LoVo (cell line): ENCODE measurements at regions not wholly inside any gene's neighbourhood (a gene's known extent, or its start where the extent isn't known, plus 50 kb on each side); places are given as distances from the start of the nearest gene placed in this dataset.
"Not testable (repeated sequence)": the region's sequence is repeated elsewhere in the genome, so short reads cannot be mapped to it uniquely, and the experiment has no call there.

Experiments used
- DNase-seq: peaks from one replicate; pipeline ENCODE4 v3.0.0-alpha.2; 2016; ENCODE audit warnings: low spot score

DNA sequence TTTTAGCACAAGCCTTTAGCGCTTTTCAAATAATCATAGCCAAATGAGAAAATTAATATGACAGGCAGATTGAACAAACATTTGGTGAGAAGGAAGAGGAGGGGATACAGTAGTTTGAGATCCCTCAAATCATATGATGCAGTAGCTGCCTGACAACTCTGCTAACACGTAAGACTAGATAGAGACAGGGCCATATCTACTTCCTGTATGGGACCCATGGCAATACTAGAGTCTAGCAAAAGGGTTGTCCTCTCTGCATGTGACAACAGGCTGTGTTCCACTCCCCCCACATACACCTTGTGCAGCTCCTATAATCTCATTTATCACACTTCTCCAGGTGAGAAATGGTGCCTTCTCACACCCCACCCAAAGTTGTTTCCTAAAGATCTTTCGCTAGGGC lies 106.3 kb upstream of the NBPF26 start:
- DNase-seq = not testable (repeated sequence)

- not testable (repeated sequence) for DNase-seq
These were observed 103.7 kb upstream of the NBPF26 start for GRCh38 chr1:120619867-120620692.

DNA sequence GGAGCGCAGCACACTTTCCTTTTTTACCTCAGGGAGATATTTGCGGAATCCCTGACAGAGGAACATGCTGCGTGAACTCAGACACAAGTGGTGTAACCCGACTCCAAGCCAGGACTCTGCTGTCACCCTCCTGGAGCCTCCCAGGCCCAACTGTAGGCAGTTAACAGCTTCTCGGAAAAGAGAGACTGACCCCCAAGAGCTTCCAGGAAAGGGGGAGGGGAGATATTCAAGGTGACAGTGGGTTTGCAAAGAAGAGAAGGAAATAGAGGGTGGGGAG lies 103.1 kb upstream of the NBPF26 start:
- DNase-seq = not testable (repeated sequence)

DNA sequence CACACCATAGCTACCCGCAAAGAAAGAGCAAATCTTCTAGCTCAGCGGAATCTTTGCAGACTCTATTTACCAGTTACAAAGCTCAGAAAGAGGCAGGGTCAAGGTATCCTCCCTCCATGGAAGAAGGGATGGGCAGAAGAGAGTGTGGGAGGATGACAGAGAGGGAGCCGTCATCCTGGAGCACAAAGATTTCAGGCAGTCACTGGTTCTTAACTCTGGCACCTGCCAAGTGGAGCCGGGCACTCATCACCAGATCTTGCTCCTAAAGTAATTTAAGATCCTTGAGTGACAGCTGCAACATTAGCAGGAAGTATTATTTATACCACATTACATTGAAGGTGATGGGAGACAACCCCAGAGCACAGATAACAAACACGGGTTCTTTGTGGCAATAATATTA lies 102.5 kb upstream of the NBPF26 start:
- not testable (repeated sequence) for DNase-seq

- not testable (repeated sequence) for DNase-seq
These were observed 100.2 kb upstream of the NBPF26 start for GRCh38 chr1:120623539-120623938.

- not testable (repeated sequence) for DNase-seq
These were observed 99.1 kb upstream of the NBPF26 start for GRCh38 chr1:120624565-120625064.

DNA sequence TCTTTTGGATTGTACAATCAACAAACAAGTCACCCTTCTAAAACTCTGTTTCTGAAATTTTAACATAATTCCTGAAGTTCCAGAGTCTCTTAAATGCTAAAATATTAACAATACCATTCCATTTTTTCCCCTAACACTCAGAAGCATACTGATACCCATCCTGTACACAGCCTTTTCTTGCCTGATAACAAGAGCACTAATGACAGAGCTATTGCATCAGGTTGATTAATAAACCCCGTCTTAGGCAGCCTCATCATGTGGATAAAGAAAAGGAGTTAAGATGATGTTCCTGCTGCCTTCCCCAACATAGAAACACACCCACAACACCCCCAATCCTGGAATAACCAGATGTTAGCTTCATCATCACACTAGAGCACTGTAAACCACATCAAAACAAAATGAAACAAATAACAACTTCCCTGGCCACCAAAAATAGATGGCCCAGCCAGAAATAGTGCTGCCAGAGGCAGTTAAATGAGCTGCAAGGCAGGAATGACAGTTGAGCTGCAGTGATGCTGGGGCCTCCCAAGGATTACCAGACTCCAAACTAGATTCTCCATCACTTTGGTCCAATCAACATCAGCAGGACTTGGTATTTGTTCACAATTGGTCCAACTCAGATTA lies 93.8 kb upstream of the NBPF26 start:
- DNase-seq = not testable (repeated sequence)

DNA sequence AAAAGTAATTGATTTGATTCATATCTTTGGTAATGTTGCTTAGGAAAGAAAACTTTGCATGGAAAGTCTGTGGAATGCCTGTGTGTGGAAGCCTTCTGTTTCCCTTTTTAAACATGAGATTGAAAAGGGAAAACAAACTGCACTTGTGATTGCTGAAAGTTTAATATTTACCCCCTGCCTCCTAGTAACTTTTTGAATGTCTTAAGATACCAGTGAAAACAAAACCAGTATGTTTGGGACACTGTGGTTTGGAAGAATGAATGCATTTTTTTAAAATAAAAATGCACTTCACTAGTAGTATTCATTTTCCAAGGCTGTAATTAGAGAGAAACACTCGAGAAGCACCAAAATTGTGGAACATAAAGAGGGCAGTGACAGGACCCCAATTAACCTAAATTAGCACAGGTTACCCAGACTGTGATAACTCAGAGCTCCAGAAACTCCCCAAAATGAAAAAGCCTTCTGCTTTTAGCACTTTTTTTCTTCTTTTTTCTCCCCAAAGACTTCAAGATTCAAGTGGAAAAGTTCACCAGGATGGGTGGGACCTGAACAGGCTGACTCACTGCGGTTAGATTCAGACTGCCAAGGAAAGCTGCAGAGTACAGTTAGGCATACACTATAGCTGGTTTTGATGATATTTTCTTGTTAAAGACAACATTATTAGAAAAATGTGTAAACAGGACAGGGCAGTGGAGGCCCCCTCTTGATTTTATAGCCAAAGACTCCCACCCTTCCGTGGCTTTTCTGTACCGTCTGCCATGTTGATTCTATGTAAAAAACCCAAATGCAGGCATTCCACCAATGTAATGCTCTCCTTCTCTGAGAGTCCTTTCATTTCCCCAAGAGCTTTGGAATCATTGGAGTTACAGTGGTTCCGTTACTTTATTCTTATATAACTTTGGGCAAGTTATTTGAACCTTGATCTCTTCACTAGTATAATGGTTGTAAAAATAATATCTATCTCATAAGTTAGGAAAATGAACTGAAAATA lies 88.6 kb upstream of the NBPF26 start:
- DNase-seq = not testable (repeated sequence)

- not testable (repeated sequence) for DNase-seq
These were observed 83.3 kb upstream of the NBPF26 start for GRCh38 chr1:120640261-120641013.

GRCh38 chr1:120641014-120641302 lies 82.8 kb upstream of the NBPF26 start:
- DNase-seq = not testable (repeated sequence)

DNA sequence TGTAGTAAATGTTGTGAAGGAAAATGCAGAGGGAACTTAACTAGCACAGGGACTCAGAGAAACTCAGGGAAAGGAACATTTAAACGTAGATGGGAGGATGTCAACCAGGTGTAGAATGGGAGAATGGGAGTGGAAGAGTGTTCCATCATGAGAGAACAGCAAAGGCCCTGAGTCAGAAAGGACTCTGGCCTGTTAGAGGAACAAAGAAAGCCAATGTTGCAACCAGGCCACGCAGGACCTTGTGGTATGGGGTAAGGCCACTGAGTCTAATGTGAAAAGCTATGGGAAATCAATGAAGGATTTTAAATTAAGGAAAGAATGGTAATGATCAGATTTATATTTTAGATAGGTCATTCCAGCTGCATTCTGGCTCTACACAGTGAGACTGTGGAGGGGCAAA lies 76.6 kb upstream of the NBPF26 start:
- DNase-seq = not testable (repeated sequence)

DNA sequence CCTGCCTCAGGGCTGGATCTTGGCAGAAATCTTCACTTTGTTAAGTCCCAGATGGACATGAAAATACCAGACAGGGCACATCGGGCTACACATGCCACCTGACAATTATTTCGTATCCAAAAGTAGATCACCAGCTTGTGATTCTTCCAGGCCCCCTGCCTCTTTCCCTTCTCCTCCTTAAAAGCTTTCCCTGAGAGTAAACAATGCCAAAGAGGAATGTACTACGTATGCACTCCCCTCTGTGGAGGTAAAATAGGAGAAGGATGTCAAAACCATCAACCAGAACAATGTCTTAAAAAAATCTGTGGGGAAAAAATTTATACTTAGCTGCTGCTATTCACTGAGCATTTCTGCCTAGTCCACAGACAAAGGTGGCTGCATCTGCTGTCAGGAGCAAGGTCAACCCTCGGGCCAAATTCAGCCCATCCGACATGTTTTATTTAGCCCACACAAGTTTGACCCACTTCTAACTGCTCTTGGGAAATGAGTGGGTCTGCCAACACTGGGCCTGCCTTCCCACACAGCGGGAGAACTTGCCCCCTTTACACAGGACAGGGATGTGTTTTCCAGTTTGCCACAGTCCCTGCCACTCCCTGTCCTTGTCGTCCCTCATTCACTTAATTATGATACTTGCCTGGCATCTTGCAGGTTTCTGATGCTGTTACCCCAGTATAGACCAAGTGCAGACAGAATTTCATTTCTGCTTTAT lies 74.7 kb upstream of the NBPF26 start:
- DNase-seq = not testable (repeated sequence)

- DNase-seq = not testable (repeated sequence)
These were observed 74.0 kb upstream of the NBPF26 start for GRCh38 chr1:120649730-120650129.

- DNase-seq = not testable (repeated sequence)
These were observed 69.6 kb upstream of the NBPF26 start for GRCh38 chr1:120654114-120654513.

DNA sequence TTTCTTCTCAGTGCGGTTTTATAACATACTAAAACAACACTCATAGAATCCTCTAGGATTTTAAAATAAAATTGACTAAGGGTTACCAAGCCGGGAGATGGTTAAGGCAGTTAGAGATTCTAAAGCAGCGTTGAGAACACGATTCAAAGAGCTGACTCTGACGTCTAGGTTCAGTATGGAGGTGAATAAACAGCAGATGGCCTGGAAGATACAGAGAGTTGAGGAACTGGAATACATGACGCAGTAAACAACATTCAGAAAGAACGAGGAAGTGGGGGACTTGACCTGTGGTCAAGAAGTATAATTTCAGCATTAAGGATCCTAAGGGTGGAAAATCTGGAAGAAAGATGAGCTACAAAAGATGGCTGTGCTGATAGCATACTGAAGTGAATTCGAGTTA lies 68.4 kb upstream of the NBPF26 start:
- DNase-seq = not testable (repeated sequence)

DNA sequence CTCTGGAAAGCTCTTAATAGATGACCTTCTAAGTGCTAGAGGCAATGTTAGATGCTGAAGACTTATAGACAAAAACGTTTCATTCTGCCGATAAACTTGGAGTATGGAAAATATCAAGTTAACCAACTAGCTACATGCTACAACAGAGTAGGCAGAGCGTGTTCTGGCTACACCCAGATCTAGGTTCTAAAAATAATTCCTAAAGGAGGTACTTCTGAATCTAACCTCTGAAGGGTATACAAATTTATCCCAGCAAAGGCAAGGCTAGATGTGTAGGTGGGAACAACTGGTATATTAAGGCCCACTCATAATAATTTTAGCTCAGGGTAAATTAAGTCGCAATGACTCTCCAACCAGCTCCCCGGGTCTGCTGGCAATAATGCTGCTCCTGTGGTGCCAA lies 67.6 kb upstream of the NBPF26 start:
- DNase-seq = not testable (repeated sequence)

- not testable (repeated sequence) for DNase-seq
These were observed 65.9 kb upstream of the NBPF26 start for GRCh38 chr1:120657804-120658203.

DNA sequence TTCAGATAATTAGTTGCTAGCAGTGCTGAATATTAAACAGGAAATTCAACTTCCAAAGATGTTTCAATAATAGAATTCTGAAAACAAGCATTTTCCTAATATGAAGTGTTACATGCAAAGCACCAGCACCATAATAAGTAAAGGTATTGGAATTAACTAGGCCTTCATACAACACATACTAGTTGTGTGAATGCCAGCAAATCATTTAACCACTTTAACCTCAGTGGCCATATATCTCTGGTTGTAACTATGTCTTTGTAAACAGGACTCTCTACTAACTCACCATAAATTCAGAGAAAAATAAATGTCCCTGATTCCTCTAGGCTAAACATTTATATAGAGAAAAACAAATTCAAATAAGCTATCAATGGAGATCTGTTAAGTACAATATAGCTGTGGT lies 65.1 kb upstream of the NBPF26 start:
- DNase-seq = not testable (repeated sequence)

GRCh38 chr1:120659133-120659532 lies 64.6 kb upstream of the NBPF26 start:
- DNase-seq = not testable (repeated sequence)

- not testable (repeated sequence) for DNase-seq
These were observed 59.1 kb upstream of the NBPF26 start for GRCh38 chr1:120664376-120665249.
